ENCODE measurements at regions not wholly inside any gene's neighbourhood (a gene's known extent, or its start where the extent isn't known, plus 50 kb on each side); places are given as distances from the start of the nearest gene placed in this dataset.

- TF ChIP-seq POLR2AphosphoS5 (IDR thresholded peaks at IDR 0.05; ENCODE audit: low read depth, low read length) (no peak), POLR2A (IDR thresholded peaks at IDR 0.05; ENCODE audit: low read depth, low read length) (no peak), TAF1 (IDR thresholded peaks at IDR 0.05; ENCODE audit: low read depth, low read length) (no peak), SPI1 (IDR thresholded peaks at IDR 0.05; ENCODE audit: low read depth, low read length) (no peak), PAX5 (IDR thresholded peaks at IDR 0.05; ENCODE audit: insufficient read depth, low read length, severe bottlenecking) (no peak), POU2F2 (IDR thresholded peaks at IDR 0.05; ENCODE audit: low read depth, low read length) (no peak)
These were observed 494.3 kb downstream of the SQOR start for GRCh38 chr15:46129145-46129544.
